Erythroblast (primary cell): ENCODE measurements at regions not wholly inside any gene's neighbourhood (a gene's known extent, or its start where the extent isn't known, plus 50 kb on each side); places are given as distances from the start of the nearest gene placed in this dataset.

Experiments
- GATA1 ChIP-seq: IDR thresholded peaks from 2 replicates; pipeline ENCODE4 v1.6.1; 2011; ENCODE audit warnings: low read depth, mild to moderate bottlenecking, control low read depth, low read length, moderate library complexity
- POLR2A ChIP-seq: IDR thresholded peaks from 2 replicates; pipeline ENCODE4 v1.6.1; 2011; ENCODE audit warnings: mild to moderate bottlenecking, low read length

- TF ChIP-seq POLR2A, result no peak
- TF ChIP-seq GATA1, result no peak
Measured at GRCh38 chr2:18848646-18849045, 259.3 kb upstream of the NT5C1B start.
